Neural cell (in vitro differentiated cells): ENCODE measurements at regions not wholly inside any gene's neighbourhood (a gene's known extent, or its start where the extent isn't known, plus 50 kb on each side); places are given as distances from the start of the nearest gene placed in this dataset.
"Not testable (repeated sequence)": the region's sequence is repeated elsewhere in the genome, so short reads cannot be mapped to it uniquely, and the experiment has no call there.

ENCODE experiments used
- H2AFZ ChIP-seq: fragments of 200-600, 300-800 bp; sonication (generic), shearing (Covaris generic); 2 replicates; pipeline ENCODE4 v1.6.0; 2014; ENCODE audit warnings: low read depth, mild to moderate bottlenecking, antibody characterized with exemption, low read length, moderate library complexity
- H3F3A ChIP-seq: fragments of 200-600 bp; shearing (Covaris generic); 2 replicates; pipeline ENCODE4 v1.6.1; 2016; ENCODE audit warnings: mild to moderate bottlenecking, moderate library complexity, mixed read lengths, antibody characterized with exemption, low read length; ENCODE audit not compliant: insufficient read depth, poor library complexity, severe bottlenecking
- H3K27ac ChIP-seq: fragments of 200-600, 300-800 bp; sonication (generic), shearing (Covaris generic); 2 replicates; pipeline ENCODE4 v1.5.1; 2014; ENCODE audit warnings: mild to moderate bottlenecking, low read length, moderate library complexity
- H3K27me3 ChIP-seq: fragments of 300-800, 200-600 bp; sonication (generic), shearing (Covaris generic); 2 replicates; pipeline ENCODE4 v1.6.0; 2014; ENCODE audit warnings: mild to moderate bottlenecking, low read depth, low read length, moderate library complexity; ENCODE audit not compliant: insufficient read depth
- H3K36me3 ChIP-seq: fragments of 300-800, 200-600 bp; sonication (generic), shearing (Covaris generic); 2 replicates; pipeline ENCODE4 v1.5.1; 2014; ENCODE audit warnings: mild to moderate bottlenecking, antibody characterized with exemption, low read length, moderate library complexity; ENCODE audit not compliant: insufficient read depth
- H3K4me2 ChIP-seq: fragments of 300-800, 200-600 bp; sonication (generic), shearing (Covaris generic); 2 replicates; pipeline ENCODE4 v1.6.0; 2014; ENCODE audit warnings: mild to moderate bottlenecking, low read length
- H3K4me3 ChIP-seq: fragments of 300-800, 200-600 bp; sonication (generic), shearing (Covaris generic); 2 replicates; pipeline ENCODE4 v1.5.1; 2014; ENCODE audit warnings: mild to moderate bottlenecking, low read length, moderate library complexity
- H3K79me2 ChIP-seq: fragments of 200-600 bp; shearing (Covaris generic); replicated peaks from 2 replicates; pipeline ENCODE4 v1.6.0; 2014; ENCODE audit warnings: mild to moderate bottlenecking, low read length, moderate library complexity; ENCODE audit not compliant: insufficient read depth
- H3K9ac ChIP-seq: fragments of 300-800, 200-600 bp; sonication (generic), shearing (Covaris generic); 2 replicates; pipeline ENCODE4 v1.6.1; 2016; ENCODE audit warnings: mild to moderate bottlenecking, low read length, mixed read lengths
- H3K9me2 ChIP-seq: fragments of 200-600 bp; shearing (Covaris generic); 2 replicates; pipeline ENCODE4 v1.6.1; 2016; ENCODE audit warnings: mild to moderate bottlenecking, low read length, mixed read lengths; ENCODE audit not compliant: insufficient read depth
- H3K9me3 ChIP-seq: fragments of 200-600, 300-800 bp; sonication (generic), shearing (Covaris generic); 2 replicates; pipeline ENCODE4 v1.6.1; 2016; ENCODE audit warnings: mild to moderate bottlenecking, mixed run types, low read length, moderate library complexity, mixed read lengths
- H4K20me1 ChIP-seq: fragments of 200-600 bp; shearing (Covaris generic); 2 replicates; pipeline ENCODE4 v1.6.1; 2016; ENCODE audit warnings: mild to moderate bottlenecking, mixed run types; ENCODE audit not compliant: insufficient read depth
- CTCF ChIP-seq: fragments of 450-650 bp; IDR thresholded peaks from 2 replicates; pipeline ENCODE4 v1.5.1; 2014; ENCODE audit warnings: antibody characterized with exemption, mild to moderate bottlenecking, moderate library complexity; ENCODE audit not compliant: poor library complexity, severe bottlenecking
- EP300 ChIP-seq: fragments of 450-650 bp; conservative IDR thresholded peaks from 2 replicates; pipeline ENCODE4 v1.6.1; 2014; ENCODE audit warnings: antibody characterized with exemption, mild to moderate bottlenecking, moderate library complexity; ENCODE audit not compliant: poor library complexity, severe bottlenecking
- EZH2 ChIP-seq: fragments of 200-600, 300-800 bp; shearing (Covaris generic), sonication (generic); IDR thresholded peaks from 2 replicates; pipeline ENCODE4 v1.6.1; 2014; ENCODE audit warnings: antibody characterized with exemption, low read length, borderline replicate concordance, mild to moderate bottlenecking; ENCODE audit not compliant: insufficient read depth, poor library complexity, severe bottlenecking
- MXI1 ChIP-seq: fragments of 450-650 bp; conservative IDR thresholded peaks from 2 replicates; pipeline ENCODE4 v1.6.1; 2014; ENCODE audit warnings: antibody characterized with exemption, mild to moderate bottlenecking; ENCODE audit not compliant: poor library complexity, severe bottlenecking
- POLR2AphosphoS5 ChIP-seq: IDR thresholded peaks from 2 replicates; pipeline ENCODE4 v1.6.1; 2012
- RAD21 ChIP-seq: fragments of 450-650 bp; conservative IDR thresholded peaks from 2 replicates; pipeline ENCODE4 v1.6.1; 2014; ENCODE audit warnings: antibody characterized with exemption, mild to moderate bottlenecking, moderate library complexity
- SMC3 ChIP-seq: fragments of 450-650 bp; conservative IDR thresholded peaks from 2 replicates; pipeline ENCODE4 v1.6.1; 2014; ENCODE audit warnings: antibody characterized with exemption, mild to moderate bottlenecking, moderate library complexity; ENCODE audit not compliant: poor library complexity
- TAF1 ChIP-seq: IDR thresholded peaks from 2 replicates; pipeline ENCODE4 v1.6.1; 2012; ENCODE audit warnings: low read depth
- TF ChIP-seq, protein P1 (sequence below): IDR thresholded peaks from 2 replicates; pipeline ENCODE4 v1.6.1; 2012; ENCODE audit warnings: borderline replicate concordance

DNA sequence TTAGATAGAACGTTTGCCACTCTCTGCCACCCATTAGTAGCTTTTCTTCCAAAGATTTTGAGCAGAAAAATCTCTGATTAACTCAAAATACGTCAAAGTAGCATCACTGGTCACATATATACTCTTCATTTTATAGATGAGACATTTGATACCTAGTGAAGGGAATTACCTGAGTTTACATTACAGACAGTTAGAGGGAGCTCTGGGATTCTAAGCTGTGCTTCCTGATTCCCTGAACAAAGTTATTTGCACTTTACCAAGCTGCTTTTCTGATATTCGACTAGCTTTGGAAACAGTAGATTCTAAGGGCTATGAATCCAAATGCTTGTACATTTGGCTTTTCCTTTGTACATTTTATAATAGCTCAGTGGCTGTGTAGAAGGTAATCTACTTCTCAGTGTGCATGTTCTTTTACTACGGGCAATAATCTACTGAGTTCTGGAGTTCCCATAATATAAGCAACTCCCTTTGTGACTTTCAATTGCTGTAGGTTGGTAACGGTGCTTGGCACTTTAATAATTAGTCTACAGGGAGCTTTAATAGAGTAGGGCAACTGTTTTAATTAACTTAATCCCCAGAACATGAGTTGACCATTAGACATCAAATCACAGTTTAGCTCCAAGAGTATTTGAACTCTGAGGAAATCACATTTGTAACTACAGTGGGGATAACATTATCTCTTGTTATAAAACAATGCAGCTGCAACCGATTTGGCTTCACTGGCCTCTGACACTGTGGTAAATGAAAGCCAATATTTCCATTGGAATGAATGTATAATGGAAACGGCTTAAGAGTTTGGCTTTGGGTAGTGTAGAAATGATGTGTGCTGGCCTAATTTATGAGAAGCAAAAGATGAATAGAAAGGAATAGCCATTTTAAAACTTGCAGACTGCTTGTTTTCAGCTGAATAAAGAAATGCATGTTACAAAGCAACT is 1602.4 kb downstream of the STIM2 start:
- Histone ChIP-seq H3F3A (peaks cover 4% of the 10 kb centered on the region), H4K20me1 (no peaks in the 10 kb centered on the region), H3K4me3 (no peak overlapping the region), H3K27me3 (no peaks in the 10 kb centered on the region), H3K36me3 (no peaks in the 10 kb centered on the region), H3K9me2 (no peaks in the 10 kb centered on the region), H3K4me2 (no peak overlapping the region), H3K9ac (no peak overlapping the region), H3K79me2 (no peaks in the 10 kb centered on the region), H3K27ac (no peak overlapping the region), H3K9me3 (no peaks in the 10 kb centered on the region), H2AFZ (no peak overlapping the region)
- TF ChIP-seq, protein P1, sequence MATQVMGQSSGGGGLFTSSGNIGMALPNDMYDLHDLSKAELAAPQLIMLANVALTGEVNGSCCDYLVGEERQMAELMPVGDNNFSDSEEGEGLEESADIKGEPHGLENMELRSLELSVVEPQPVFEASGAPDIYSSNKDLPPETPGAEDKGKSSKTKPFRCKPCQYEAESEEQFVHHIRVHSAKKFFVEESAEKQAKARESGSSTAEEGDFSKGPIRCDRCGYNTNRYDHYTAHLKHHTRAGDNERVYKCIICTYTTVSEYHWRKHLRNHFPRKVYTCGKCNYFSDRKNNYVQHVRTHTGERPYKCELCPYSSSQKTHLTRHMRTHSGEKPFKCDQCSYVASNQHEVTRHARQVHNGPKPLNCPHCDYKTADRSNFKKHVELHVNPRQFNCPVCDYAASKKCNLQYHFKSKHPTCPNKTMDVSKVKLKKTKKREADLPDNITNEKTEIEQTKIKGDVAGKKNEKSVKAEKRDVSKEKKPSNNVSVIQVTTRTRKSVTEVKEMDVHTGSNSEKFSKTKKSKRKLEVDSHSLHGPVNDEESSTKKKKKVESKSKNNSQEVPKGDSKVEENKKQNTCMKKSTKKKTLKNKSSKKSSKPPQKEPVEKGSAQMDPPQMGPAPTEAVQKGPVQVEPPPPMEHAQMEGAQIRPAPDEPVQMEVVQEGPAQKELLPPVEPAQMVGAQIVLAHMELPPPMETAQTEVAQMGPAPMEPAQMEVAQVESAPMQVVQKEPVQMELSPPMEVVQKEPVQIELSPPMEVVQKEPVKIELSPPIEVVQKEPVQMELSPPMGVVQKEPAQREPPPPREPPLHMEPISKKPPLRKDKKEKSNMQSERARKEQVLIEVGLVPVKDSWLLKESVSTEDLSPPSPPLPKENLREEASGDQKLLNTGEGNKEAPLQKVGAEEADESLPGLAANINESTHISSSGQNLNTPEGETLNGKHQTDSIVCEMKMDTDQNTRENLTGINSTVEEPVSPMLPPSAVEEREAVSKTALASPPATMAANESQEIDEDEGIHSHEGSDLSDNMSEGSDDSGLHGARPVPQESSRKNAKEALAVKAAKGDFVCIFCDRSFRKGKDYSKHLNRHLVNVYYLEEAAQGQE = no peak
- peak; percentile 62 for TF ChIP-seq RAD21
- no peak for TF ChIP-seq MXI1
- TF ChIP-seq CTCF = peak; percentile 58
- TF ChIP-seq POLR2AphosphoS5 = no peak
- peak; percentile 40 for TF ChIP-seq SMC3
- no peak for TF ChIP-seq TAF1
- TF ChIP-seq EP300 = no peak
- TF ChIP-seq EZH2 = no peak

DNA sequence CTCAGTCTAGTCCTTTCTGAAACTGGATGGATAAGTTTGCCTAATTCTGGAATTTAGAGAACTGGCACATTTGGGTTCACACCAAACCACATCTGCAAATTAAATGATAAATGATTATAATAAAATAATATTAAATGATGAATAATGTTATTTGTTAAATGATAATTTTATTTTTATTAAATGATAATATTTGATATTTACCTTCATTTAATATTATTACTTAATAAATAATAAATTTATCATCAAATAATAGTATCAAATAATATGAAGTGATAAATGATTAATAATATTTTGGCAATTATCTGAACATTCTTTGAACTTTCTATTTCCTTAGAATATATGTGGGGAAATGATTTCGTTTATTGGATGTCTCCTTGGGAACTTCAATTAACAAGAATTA is 1604.2 kb downstream of the STIM2 start:
- Histone ChIP-seq H4K20me1 (no peaks in the 10 kb centered on the region), H3F3A (peaks cover 4% of the 10 kb centered on the region), H3K27me3 (no peaks in the 10 kb centered on the region), H3K9ac (no peak overlapping the region), H3K9me3 (no peaks in the 10 kb centered on the region), H3K4me3 (no peak overlapping the region), H3K79me2 (no peaks in the 10 kb centered on the region), H3K36me3 (no peaks in the 10 kb centered on the region), H3K9me2 (no peaks in the 10 kb centered on the region), H3K4me2 (no peak overlapping the region), H3K27ac (no peak overlapping the region), H2AFZ (no peak overlapping the region)
- TF ChIP-seq, protein P1 = no peak
- TF ChIP-seq TAF1 = no peak
- no peak for TF ChIP-seq POLR2AphosphoS5
- TF ChIP-seq MXI1 = no peak
- TF ChIP-seq EP300 = no peak
- no peak for TF ChIP-seq CTCF
- TF ChIP-seq SMC3 = no peak
- no peak for TF ChIP-seq RAD21
- no peak for TF ChIP-seq EZH2

DNA sequence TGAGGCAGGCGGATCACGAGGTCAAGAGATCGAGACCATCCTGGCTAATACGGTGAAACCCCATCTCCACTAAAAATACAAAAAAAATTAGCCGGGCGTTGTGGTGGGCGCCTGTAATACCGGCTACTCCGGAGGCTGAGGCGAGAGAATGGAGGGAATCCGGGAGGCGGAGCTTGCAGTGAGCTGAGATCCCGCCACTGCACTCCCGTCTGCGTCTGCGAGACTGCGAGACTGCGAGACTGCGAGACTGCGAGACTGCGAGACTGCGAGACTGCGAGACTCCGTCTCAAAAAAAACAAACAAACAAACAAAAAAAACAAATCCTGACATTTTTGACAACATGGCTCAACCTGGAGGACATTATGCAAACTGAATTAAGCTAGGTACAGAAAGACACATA is 1606.2 kb downstream of the STIM2 start:
- H3K36me3 ChIP-seq, H3K9me2 ChIP-seq, H3K27me3 ChIP-seq, H3K4me2 ChIP-seq, H3K27ac ChIP-seq, H3K4me3 ChIP-seq, H4K20me1 ChIP-seq, H3K79me2 ChIP-seq, H2AFZ ChIP-seq, H3K9ac ChIP-seq, H3K9me3 ChIP-seq, H3F3A ChIP-seq: not testable (repeated sequence)
